Activated gamma-delta T cell treated with anti-CD3 and anti-CD28 coated beads, Interleukin-2, amount 50 U/mL, for 16 hours (primary cell): ENCODE measurements at regions not wholly inside any gene's neighbourhood (a gene's known extent, or its start where the extent isn't known, plus 50 kb on each side); places are given as distances from the start of the nearest gene placed in this dataset.
"Not testable (repeated sequence)": the region's sequence is repeated elsewhere in the genome, so short reads cannot be mapped to it uniquely, and the experiment has no call there.

Source experiments
- DNase-seq: peaks from one replicate; pipeline ENCODE4 v3.0.0-alpha.2; 2020; ENCODE audit warnings: low read depth

DNA sequence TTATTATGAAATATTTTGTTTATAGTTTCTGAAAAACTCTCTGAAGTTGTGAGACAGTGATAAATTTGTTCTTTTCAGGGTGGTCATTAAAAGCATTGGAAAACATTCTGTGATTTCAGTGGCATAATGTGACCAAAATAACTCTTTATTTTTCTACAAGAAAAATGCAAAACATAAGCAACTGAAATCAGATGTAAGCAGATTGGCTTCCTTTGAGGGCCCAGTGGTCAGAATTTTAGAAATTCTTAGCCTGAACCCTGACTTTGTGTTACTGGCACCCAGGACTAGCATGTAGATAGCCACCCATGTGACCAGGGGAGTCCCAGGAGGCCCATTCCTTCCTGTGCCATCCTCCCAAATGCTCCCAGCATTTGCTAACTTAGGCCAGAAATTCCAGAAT lies 145.6 kb upstream of the SLC38A2 start:
- DNase-seq = no peak

DNA sequence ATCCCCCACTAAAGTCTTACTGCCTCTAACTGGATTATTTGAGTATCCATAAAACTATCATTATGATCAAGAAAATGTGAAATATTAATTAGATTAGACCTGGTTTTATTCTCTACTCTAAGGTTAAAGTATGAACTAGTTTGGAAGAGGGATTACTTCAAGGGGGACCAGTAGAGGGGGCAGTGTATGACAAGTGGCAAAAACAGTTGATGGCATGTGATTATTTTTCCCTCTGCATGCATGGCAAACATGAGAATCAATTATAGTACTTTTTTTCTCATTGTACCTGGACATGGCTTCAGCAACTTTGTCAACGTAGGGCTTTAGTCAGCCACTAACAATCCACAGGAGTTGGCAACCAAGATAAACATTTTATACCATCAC lies 145.0 kb upstream of the SLC38A2 start:
- no peak for DNase-seq

DNA sequence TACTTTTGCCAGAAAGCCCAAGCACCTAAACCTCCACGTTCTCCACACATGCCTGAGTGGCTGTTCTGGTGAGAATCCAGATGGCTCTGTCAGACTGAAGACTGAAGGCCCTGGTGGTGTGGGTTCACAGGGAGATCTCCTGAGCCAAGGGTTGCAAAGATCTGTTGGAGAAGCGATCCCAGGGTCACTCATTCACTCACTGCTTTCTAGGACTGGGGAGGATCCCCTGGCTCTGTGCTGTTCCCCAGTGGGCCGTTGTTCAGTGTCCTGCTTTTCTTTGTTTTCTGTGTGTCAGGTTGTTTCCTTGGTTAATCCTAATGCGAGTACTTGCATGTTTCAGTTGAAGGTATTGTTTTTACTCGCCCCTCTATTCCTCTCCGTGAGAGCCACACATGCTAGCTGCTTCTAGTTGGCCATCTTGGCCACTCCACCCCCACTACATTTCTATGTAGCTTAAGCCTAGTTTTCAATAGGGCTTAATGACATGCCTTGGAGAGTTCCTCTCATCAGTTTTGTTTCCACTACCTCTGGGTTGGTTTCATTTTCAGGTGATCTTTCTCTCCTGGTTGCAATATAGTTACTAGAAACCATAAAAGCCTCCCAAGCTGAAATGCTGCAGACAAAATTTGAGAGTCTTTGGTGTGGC lies 144.5 kb upstream of the SLC38A2 start:
- DNase-seq = no peak

DNA sequence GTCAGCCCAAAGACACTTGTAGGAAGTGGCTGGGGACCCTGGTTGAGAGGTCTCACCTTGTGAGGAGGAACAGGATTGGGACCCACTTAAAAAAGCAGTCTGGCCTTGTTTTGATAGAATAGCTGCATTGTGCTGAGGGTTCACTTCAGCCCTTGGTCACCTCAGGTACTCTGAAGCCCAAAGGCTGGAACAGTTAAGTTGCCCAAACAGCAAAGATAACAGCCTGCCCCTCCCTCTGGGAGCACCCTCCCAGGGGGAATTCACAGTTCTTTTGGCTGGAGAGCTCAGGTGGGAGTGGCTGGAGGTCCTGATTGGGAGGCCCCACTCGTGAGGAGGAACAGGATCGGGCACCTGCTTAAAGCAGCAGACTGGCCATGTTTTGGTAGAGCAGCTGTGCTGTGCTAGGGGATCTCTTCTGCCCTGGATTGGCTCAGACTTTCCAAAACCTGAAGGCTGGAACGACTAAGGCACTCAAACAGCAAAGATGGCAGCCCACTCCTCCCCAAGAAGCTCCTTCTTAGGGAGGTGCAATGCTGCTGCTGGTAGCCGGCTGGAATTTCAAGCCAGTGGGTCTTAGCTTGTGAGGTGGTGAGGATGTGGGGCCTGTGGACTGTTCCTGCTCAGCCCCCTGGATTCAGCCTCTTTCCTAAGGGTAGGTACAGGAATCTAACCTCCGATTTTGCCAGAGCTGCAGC lies 143.8 kb upstream of the SLC38A2 start:
- no peak for DNase-seq

DNA sequence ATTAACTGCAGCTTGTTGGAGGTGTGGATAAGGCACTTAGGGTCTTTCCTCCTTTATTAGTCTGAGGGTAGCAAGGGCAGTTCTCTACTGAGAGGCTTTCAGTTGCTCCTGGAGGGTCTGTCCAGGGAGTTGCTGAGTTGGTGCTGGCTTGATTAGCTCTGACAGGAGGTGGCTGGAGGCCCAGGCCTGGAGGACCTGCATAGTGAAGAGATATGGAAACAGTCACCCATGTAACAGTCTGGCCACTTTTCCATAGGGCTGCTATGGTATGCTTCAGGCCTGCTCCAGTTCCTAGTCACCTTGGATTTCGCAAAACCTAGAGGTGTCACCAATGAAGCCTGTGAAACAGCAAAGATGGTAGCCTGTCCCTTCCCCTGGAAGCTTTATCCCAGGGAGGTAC lies 143.3 kb upstream of the SLC38A2 start:
- DNase-seq = no peak

DNA sequence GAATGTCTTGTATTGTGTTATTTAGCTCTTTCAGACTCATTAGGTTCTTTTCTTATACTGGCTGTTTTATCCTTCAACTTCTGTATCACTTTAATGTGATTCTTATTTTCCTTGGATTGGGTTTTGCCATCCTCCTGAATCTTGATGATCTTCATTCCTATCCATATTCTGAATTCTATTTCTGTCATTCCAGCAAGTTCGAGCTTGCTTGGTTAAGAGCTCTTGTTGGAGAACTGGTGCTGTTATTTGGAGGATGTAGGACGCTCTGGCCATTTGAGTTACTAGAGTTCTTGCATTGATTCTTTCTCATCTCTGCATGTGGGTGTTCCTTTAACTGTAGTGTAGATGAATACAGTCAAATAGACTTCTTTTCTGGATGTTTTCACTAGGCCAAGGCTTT lies 142.3 kb upstream of the SLC38A2 start:
- no peak for DNase-seq

DNA sequence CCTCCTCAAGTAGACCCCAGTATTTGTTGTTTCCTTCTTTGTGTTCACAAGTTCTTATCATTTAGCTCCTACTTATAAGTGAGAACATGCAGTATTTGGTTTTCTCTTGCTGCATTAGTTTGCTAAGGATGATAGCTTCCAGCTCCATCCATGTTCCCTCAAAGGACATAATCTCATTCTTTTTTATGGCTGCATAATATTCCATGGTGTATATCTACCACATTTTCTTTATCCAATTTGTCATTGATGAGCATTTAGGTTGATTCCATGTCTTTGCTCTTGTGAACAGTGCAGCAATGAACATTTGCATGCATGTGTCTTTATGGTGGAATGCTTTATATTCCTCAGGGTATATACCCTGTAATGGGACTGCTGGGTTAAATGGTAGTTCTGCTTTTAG lies 137.7 kb upstream of the SLC38A2 start:
- DNase-seq = not testable (repeated sequence)

DNA sequence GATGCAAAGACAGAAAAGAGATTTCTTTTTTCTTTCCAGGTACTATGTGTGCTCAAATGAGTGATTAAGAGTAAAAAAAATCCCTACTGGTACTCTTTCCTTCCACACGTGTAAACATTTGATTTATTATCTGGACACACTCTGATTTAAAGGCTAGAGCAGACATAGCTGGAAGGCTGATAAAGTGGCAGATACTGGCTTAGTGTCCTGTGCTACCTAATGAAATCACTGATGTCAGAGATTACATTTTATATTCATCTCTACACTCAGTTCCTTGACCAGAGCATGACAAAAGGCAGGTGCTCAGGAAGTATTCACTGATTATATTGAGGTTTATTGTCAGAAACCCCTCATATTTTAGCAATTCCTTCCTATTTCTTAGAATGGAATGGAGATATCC lies 136.6 kb upstream of the SLC38A2 start:
- DNase-seq = no peak

DNA sequence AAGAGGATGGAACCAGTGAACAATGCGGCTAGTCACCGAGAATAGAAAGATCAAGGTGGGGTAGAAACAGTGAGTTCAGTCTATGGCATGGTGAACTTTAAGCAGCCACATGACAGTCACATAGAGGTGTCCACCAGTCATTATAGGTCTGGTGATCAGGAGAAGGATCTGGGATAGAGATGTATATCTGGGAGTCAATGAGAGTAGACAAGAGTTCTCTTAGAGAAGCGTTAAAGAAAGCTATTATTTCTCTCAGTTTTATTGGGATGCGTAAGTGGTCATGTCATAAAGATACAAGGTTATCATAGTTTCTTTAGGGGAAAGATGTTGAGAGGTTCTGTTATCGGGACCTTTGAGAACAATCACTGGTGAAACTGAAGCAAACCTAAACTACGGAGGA lies 136.1 kb upstream of the SLC38A2 start:
- no peak for DNase-seq

DNA sequence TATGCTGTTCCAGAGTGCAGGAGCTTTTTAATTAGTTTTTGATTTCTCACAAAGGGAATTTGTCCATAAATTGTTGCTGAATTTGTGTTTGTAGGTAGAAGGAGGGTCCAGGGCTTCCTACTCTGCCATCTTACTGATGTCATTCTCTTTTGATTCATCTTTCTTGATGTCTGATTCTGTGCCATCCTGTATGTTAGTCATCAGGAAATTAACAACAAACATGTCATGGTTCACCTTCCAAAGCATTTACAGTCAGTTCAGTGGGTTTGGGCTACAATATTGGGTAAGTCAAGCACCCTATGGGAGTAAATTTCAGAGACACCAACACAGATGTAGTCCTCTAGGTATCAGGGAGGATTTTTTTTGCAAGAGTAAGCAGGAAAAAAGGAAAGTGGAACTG lies 135.2 kb upstream of the SLC38A2 start:
- DNase-seq = no peak

DNA sequence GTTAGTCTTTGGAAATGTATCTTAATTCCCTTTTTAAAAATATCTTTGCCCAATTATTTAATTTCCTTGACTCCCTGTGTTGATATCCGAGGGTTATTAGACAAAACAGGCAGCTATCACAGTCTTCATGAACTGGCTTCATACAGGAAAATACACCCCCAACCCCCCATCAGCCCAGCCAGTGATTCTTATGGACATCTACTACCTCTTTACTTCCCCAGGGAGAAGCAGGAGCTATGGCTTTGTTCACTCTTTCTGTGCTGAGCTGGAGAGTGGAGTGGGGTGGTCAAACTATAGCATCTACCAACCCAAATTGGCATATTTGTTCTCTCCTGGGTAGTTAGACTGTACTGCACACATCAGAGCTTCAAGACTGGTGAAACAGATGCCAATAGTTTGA lies 134.4 kb upstream of the SLC38A2 start:
- DNase-seq = no peak

DNA sequence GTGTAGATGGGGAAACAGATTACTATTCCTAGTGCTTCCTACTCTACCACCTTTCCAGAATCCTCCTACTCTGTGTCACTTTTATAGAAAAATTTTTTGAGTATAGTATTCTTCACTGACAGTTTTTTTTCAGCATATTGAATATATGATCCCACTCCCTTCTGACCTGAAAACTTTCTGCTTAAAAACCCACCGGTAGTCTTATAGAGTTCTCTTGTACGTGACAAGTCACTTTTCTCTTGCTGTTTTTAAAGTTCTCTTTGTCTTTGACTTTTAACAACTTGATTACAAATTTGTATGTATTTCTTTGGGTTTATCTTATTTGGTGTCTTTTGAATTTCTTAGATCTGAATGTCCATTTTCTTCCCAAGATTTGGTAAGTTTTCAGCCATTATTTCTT lies 133.6 kb upstream of the SLC38A2 start:
- DNase-seq = no peak

DNA sequence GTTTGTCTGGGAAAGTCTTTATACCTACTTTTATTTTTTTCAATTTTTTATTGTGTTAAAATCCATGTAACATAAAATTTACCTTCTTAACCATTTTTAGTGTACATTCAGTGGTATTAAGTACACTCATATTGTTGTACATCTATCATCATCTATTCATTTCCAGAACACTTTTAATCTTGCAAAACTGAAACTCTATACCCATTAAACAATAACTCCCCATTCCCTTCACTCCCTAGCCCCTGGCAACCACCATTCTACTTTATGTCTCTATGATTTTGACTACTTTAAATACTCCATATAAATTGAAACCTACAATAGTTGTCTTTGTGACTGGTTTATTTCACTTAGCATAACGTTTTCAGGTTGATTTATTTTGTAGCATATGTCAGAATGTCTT lies 131.9 kb upstream of the SLC38A2 start:
- no peak for DNase-seq

DNA sequence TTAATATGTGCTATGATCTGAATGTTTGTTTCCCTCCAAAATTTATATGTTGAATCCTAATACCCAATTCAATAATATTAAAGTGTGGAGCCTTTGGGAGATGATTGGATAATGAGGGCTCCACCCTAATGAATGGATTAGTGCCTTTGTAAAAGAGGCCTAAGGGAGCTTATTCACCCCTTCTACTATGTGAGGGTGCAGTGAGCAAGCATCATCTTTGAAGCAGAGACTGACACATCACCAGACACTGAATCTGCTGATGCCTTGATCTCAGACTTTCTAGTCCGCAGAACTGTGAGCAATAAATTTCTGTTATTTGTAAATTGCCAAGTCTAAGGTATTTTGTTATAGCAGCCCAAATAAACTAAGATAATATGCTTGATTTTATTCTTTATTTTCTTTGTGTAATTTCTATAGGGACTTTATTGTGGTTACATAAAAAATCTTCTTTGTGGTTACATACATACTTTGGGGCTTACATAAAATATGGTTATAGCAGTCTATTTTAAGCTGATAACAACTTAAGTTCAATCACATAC lies 131.1 kb upstream of the SLC38A2 start:
- DNase-seq = no peak

DNA sequence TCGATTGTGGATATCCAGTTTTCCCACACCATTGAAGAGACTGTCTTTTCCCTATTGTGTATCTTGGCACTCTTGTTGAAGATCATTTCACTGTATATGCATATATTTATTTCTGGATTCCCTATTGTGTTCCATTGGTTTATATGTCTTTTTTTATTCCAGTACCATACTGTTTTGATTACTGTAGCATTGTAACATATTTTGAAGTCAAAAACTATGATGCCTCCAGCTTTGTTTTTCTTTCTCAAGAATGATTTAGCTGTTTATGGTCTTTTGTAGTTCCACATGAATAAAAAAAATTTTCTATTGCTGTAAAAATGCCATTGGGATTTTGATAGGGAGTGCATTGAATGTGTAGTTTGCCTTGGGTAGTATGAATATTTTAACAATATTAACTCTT lies 128.1 kb upstream of the SLC38A2 start:
- no peak for DNase-seq

DNA sequence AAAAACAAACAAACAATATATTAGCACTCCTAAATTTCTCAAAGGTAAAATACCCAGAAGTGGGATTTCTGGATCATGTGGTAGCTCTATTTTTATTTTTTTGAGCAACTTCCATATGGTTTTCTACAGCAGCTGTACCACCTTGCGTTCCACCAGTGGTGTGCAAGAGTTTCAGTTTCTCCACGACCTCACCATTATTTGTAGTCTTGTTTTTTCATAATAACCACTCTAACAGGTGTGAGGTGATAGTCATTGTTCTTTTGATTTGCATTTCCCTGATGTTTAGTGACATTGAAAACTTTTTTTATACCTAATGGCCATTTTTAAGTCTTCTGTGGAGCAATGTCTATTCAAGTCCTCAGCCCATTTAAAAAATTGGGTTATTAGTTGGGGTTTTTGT lies 127.3 kb upstream of the SLC38A2 start:
- no peak for DNase-seq

DNA sequence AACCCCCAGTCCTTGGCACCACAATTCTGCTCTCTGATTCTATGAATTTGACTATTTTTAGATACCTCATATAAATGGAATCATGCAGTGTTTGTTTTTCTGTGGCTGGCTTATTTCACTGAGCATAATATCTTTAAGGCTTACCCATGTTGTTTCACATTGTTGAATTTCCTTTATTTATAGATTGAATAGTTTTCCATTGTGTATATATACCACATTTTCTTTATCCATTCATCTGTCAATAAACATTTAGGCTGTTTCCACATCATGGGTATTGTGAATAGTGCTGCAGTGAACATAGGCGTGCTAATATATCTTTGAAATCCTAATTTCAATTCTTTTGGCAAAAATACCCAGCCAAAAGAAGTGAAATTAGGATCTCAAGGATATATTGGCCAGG lies 126.7 kb upstream of the SLC38A2 start:
- DNase-seq = no peak

DNA sequence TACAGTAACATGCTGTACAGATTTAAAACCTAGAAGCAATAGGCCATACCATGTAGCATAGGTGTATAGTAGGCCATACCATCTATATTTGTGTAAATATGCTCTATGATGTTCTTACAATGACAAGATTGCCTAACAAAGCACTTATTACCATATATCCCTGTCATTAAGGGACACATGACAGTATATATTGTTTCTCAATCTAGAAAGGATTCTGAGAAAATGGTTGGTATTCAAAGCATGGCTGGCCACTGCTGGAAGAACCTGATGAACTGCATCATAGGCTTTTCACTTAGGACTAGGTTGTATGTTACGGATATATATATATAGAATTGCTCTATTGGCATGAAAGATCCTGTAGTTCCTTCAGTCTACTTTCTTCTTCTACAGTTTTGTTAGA lies 125.2 kb upstream of the SLC38A2 start:
- DNase-seq = no peak

DNA sequence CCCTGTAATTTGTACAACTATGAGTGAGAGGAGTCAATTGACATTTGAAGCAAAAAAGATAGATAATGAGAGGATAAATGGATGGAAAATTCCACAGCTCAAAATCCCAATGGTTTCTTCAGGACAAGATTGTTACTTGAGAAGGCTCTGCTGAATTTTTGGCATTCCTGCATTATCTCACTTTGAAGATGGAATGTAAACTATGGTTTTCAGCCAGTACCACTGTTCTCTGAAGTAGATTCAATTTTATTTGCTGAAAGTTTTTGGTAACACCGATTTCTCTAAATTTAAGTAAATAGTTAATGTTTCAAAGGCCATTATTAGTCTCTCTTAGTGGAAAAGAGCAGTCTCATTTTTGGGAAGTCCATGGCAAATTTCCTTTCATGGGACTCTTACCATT lies 121.9 kb upstream of the SLC38A2 start:
- DNase-seq = no peak

DNA sequence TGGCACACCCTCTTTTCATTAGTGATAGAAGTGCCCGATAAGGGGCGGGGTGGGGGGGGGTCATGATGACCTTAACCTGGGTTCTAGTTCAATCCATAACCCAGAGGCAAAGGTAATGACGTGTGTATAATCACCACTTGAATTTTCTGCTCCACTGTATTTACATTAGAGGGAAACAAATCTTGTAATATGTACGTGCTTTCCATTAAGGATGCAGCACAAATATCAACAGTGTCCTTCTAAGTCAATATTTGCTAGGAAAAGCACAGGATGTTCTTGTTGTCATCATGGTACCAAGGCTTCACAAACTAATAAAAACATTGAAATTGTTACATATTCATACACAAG lies 121.2 kb upstream of the SLC38A2 start:
- DNase-seq = no peak

DNA sequence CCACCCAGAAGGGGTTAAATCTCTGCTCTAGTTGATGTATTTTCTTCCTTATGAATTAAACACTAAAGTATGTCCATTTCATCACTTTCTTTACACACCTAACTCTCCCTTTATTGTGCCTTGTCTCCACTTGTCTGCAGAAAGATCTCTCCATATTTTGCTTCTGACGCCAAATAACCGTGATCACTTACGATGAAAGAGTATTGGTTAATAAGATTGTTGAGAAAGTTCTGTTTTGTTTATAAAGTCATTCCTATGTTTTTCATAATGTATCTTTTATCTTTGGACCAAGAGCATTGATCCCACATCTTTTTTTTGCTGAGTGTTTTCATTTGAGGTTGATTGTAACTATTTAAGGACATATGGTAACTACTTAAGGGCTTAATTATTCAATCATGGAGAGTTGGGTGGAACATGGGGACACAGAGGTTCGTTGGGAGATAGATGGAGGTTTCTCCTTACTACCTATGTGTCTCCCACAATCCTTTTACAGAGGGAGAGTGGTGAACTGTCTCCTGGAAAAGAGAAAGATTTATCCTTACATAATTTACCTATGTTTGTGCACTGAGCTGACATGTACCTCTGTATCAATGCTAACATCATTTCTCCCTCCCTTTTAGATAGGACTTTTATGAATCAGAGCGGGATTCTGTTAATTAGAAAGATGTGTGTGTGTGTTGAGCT lies 120.7 kb upstream of the SLC38A2 start:
- no peak for DNase-seq

DNA sequence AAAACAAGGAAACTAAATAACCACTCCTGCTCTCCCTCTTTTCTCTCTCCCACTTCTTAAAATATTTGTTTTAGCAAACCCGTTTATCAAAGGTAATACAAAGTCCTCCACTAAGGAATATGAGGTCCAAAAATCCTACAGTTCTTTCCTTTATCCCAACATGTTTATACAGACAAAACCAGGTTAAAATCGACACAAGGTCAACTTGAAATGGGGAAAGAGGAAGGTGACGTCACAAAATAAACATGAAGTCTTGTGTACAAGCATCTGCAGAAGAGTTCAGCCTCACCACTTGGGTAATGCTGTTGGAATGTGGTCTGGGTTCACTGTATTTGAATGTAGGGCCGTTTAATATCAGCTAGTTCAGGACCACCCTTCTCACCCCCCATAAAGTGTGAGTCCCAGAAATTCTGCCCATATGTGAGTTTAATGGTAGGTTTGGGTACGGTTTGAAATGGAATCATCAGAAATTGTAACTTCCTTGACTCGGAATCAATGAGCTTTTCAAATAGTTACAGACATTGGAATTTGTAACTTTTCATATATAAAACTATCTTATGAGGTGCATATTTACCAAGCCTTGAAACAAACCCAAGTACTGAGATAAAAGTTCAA lies 120.0 kb upstream of the SLC38A2 start:
- DNase-seq = no peak

DNA sequence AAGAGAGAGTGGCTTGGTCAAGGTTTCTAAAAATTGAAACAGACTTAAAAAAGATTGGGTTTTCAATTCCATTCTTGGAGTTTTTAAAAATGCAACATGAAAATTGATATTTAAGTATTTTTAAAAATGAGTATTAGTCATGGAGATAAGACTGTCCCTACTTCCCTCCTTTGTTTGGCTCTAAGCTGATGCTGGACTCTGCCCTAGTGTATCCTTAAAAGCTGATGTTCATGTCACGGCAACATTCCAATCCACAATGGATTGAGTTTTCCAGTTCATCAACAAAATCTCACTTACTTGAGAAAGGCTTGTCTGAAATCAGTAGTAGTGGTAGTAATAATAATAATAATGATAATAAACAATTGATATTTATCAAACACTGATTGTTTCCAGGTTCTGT lies 119.0 kb upstream of the SLC38A2 start:
- no peak for DNase-seq
